Stimulated activated CD4-positive, alpha-beta T cell treated with anti-CD3 and anti-CD28 coated beads, Interleukin-4, amount 100 ng/mL, for 48 hours (primary cell): ENCODE measurements at regions not wholly inside any gene's neighbourhood (a gene's known extent, or its start where the extent isn't known, plus 50 kb on each side); places are given as distances from the start of the nearest gene placed in this dataset.

Source experiments
- DNase-seq, 2 donors: peaks; one replicate each; pipeline ENCODE4 v3.0.0-alpha.2; 2020; ENCODE audit warnings: low read depth in 2 of 2

DNA sequence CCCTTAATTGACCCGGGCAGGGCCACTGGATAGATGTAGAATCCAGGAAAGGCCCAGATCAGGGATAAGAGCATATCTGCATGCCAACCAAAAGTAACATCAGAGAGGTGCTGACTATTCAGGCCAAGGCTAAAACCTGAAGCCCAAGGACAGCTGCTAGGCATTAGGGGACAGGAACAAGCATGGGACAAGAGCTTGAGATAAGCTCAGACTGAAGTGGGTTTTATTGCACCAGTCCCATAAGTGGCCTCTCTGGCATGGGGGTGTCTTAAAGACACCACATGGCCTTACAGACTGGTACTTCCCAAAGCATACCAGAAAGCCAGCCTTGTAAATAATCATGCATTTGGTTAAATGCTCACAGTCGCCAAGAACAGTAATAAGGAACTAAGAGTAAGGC is 376.1 kb downstream of the FBXW7 start:
- DNase-seq: no peak

DNA sequence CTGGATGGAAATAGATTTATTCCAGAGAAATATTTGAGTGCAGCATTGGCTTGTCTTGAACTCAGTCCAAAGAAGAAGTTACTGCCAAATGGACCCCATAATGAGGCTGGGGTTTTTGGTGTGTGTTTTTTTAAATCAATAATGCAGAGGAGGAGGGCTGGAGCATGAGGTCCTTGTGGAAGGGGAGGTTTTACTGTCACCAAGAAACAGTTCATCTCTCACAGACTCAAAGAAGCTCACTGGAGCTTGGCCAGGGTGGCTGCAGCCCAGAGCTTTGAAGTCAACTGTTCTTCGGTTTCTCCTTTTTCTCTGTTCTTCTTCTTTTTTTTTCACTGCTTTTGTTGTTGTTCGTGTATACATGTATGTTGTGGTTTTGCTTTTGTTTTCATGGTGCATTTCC is 377.7 kb downstream of the FBXW7 start:
- no peak for DNase-seq

DNA sequence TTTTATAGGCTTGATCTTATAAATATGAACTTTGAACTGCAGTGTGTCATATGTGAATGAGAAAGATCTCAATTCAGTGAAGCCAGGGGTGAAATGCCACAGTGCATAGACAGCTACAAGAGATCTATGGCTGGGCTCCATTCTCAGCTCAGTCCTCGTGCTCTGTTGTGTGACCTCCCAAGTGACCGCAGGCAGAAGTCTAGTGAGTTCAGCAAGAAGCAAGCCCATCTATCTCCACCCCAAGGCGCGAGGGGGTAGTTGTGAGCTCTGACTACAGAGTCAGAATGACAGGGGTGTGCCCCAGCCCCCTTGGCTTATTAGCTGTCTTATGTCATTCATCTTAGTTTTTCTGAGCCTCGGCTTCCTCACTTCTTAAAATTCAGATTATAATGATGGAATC is 378.3 kb downstream of the FBXW7 start:
- DNase-seq: no peak

DNA sequence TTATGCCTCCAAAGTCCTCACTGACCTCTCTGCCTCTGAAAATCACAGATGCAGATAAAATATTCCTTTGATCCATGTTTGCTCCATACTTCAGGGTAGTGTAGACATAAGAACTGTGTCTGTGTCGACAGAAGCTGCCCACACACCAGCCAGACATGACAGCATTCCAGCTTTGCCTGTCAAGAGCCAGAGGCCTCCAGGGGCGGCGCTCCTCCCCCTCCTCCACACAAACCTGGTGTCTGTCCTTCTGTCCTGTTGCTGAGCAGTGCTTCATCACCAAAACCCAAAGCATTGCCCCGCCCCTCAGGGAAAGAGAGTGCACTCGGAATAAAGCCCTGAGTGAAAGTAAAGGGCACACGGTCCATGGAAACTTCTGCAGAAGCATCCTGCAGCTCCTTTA is 379.4 kb downstream of the FBXW7 start:
- DNase-seq: no peak

DNA sequence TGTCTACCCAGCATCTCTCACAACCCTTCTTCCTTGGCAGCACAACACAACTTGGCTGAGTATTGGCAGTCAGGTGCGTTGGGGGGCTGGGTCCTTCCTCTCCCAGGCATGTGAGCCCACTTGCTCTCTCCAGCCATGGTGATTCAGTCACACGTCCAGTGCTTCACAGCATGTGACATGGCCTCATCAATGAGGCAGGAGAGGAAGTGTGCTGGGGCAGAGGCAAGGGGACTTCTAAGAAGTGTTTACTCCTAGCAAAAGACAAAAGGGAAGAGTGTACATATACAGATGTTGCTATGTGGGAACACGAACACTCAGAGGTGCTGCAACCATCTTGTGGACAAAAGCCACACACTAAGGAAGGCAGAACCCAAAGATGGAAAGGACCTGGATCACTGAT is 380.8 kb downstream of the FBXW7 start:
- DNase-seq: no peak

DNA sequence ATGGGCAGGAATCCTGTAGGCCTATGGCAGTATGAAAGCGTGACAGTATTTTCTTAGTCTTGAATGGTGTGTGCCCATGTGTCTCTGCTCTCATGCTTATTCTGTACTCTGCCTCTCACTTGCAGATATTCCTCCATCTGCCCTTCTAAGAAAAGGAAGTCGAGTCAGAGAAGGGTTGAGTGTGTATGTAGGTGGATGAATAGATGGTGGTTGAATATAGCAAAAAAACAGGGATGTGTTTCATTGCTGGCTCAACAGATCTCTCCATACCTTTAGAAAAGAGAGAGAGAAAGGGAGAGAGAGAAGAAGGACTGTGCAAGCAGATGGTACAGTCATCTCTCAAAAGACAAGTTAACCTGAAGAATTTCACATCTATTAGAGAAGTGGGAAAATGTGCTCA is 381.5 kb downstream of the FBXW7 start:
- no peak for DNase-seq

DNA sequence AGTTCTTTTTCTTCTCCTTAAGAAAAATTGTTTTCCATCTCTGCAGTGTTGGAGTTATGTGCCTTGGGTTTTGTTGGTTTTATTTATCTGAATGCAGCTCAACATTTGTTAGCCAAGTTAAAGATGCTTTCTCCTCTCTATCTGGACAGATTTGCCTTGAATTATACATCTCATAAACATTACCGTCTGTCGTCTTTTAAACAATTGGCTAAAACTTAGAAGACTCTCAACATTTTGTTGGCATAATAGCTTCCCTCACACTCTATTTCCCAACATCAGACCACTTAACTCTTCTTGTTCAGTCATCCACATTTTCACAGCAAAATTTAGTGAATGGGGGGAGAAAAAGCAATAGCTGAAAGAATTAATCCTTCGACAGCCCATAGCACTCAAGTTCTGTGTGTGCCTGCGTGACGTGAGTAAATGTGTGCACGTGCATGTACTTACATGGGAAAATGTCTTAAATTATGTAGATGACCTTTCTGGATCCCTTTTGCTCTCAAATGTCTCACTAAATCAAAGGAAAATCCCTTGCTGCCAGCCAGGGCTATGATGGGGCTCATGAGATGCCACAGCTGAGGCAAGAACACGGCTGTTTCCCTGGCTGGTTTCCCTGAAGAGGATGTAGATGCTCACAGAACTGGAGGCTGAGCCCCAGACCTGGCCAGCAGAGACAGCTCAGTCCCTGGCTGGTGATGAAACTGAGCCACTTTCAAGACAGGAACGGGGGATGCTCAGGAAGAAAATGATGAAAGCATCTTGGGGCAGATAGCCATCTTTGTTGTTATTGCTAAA is 382.2 kb downstream of the FBXW7 start:
- no peak for DNase-seq

DNA sequence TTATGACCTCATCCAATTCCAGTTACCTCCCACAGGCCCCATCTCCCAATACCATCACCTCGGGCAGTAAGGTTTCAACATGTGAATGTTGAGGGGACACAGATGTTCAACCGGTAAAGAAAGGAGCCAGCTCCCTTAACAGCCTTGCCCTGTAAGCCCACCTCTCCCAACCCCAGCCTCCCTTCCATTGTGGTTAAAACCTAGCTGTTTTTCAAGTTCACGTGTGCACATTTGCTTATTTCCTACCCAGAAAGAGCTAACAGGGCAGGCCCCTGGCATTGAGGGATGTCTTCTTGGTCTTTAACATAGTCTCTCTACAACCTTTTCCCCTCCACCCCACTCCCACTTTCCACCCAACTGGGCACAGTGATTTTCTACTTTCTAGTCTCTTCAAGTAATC is 385.7 kb downstream of the FBXW7 start:
- DNase-seq: no peak

DNA sequence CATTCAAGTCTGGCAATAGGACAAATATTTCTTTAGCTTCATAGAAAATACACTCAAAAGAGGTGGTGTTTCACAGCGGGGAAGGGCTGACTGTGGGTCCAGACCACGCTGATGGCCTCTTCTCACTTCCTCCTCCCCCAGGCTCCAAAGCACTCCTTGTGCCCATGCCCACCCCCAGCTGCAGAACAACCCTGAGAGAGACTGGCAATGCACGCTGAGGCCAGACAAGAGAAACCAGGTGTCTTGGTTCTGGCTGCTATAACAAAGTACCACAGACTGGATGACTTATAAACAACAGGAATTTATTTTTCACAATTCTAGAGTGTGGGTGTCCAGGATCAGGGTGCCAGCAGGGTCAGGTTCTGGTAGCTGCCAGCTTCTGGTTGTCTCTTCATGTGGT is 386.1 kb downstream of the FBXW7 start:
- no peak for DNase-seq

DNA sequence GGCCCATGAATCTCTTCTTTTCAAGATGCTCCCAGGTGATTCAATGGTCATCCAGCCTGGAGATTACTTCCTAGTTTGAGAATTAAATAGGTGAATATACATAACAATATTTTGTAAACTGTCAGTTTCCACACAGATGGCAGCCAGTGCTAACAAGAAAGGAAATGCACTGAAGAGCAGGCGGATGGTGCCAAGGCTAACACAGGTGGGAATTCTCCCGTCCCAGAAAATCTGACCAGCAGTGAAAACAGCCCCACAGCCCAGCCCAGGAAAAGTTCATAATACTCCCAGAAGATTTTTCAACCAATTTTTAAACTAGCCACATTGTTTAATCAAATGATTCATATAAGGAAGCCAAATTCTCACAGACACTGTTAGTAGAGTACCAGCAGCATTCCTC is 387.2 kb upstream of the GATB start:
- DNase-seq: no peak

DNA sequence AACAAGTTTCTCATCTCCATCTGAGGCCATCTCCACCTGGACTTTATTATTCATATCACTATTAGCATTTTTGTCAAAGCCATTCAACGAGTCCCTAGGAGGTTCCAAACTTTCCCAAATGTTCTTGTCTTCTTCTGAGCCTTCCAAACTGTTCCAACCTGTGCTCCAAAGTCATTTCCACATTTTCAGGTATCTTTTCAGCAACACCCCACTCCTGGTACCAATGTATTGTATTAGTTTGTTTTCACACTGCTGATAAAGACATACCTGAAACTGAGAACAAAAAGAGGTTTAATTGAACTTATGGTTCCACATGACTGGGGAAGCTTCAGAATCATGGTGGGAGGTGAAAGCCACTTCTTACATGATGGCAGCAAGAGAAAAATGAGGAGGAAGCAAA is 385.4 kb upstream of the GATB start:
- DNase-seq: no peak

DNA sequence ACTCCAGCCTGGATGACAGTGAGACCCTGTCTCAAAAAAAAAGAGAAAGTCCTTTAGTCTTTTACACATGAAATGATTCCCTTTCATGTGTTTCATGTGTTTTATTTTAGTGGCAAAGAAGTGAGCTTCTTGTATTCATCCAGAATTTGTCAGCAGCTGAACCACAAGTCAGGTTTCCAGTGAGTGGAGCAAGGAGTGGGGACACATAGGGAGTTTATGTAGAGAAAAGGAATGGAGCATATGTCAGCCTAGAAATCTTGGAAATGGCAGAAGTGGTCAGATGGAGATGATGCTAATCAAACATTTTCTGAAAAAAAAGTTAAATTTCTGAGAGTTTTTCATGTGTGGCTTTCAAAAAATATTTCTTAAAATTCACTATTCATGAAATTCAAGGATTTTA is 383.0 kb upstream of the GATB start:
- no peak for DNase-seq

DNA sequence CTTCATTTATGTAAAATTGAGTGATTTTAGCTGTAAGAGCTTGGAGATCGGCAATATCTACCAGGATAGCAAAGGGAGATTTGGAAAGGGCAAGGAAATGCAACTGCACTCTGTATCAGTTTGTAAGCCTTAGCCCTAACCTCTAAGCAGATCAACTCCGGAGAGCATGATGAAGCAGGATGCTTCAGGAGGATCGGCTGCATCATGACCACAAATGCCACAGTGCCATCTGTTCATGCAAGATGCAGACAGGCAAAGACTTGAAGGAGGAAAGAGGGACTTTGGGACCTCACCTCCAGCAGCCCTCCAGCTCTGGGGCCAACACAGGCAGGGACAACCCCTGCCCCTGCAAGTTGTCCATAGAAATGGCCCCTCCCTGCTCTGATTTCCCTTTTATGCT is 377.6 kb upstream of the GATB start:
- no peak for DNase-seq

DNA sequence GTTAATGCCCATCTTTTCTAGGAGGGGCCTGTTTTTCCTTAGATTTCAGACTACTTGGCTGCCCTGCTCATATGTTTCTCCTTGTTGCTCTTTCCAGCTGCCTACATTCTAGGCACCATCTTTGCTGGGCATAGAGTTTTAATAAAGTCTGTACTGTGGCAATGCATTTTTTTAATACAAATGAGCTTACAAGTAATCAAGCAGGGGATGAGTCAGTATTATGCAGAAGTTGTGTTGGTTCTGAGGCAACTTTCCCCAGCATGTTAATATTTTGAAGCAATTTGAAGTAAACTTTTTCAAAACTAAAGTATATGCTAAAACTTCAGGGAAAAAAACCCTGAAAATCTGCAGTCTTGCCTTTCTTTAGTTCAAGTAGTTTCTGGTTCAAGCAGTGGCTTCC is 372.0 kb upstream of the GATB start:
- DNase-seq: no peak

DNA sequence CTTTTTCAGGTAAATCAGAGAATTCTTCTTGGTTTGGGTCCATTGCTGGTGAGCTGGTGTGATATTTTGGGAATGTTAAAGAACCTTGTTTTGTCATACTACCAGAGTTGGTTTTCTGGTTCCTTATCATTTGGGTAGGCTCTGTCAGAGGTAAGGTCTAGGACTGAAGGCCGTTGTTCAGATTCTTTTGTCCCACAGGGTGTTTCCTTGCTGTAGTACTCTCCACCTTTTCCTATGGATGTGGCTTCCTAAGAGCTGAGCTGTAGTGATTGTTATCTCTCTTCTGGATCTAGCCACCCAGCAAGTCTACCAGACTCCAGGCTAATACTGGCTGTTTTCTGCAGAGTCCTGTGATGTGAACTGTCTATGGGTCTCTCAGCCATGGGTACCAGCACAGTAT is 367.5 kb upstream of the GATB start:
- no peak for DNase-seq

DNA sequence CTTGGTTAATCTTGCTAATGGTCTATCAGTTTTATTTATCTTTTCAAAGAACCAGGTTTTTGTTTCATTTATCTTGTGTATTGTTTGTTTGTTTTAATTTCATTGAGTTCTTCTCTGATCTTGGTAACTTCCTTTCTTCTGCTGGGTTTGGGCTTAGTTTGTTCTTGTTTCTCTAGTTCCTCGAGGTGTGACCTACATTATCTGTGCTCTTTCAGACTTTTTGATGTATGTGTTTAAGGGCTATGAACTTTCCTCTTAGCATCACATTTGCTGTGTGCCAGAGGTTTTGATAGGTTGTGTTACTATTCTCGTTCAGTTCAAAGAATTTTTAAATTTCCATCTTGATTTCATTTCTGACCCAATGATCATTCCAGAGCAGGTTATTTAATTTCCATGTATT is 365.4 kb upstream of the GATB start:
- DNase-seq: no peak

DNA sequence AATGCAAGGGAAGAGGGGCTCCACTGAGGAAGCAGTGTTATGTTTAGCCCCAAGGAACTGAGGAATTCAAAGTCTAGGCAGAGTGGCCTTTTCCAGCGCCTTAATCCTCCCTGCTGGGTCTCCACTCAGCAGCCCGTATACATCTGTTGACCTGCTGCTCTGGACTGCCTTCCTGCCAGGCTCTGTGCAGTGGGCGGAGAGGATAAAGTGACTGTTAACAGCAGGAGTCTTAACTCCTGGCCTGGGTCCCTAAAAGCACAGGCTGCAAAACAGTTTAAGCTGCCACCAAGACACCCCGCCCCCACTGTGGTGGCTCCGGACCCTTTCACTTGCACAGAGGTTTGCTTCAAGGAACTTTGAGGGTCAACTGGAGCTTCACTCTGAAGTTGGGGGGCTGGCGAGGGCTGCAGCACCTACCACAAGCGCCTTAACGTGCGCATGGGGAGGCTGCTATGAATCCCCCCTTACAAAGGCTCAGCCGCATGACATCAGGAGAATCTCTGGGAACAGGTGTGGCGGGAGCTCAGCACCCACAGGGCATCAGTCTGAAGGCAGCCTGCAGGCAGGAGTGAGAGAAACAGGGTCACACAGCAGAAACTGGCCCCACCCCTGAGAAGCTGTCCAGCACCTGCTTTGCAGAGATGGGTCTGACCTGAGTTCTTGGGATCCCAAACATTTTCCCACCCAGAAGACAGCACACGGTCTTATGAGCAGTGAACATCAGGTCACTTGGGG is 358.2 kb upstream of the GATB start:
- DNase-seq: no peak

DNA sequence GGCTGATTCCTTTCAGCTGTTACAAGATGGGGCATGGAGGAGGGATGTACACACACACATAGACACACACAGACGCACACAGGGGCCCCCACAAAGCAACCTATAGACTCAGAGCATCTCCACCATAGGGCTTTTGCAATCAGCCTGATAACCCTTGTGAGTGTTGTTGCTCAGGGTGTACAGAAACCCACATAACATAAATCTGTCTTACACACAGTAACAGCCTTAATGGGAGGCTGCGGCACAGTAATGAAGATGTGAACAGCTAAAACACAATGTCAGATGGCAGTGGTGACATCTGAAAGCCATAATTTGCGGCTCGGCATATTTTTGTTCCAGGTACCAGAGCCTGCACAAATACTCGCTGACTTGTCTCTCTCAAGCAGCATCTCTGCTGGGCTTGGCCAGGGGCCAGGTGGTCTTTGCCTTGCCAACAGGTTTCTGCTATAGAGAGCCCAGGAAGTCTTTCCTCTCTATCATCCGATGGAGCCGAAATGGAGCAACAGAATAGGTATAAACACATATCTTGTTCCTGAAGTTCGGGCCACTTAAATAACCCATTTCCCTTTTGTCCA is 357.2 kb upstream of the GATB start:
- no peak for DNase-seq

DNA sequence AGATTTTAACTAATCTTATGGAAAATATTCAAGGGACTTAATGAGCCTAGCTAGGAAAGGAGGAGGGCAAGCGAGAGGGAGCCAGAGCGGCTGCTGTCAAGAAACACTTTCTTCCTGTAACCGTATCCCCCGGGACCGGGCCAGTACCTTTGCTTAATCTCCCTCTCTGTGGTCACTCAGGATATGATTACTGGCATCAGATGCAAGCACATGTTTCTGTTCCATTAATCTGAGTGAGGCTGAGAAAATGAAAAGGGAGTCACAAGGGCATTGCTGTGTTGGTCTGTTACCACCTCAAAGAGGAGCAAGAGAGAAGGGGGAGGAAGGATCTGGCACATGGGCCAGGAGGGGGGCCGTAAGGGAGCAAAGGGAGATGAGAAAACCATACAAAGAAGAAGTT is 356.7 kb upstream of the GATB start:
- DNase-seq: no peak

DNA sequence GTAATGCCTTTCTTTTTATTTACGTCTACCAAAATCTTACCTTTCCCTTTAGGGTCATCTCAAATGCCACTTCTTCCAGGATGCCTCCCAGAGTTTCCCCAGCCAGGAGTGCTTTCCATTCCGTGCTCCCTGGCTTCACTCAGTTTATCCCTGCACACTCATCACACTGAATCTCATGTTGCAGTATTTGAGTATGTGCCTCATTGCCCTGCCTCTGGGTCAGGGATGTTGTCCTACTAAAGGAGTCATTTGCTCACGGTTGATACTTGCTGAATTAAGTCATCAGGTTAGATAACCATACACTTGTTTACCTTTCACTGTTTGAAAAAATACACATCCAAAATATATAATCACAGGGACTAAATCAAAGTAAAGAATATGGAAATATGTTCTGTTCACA is 356.2 kb upstream of the GATB start:
- no peak for DNase-seq

DNA sequence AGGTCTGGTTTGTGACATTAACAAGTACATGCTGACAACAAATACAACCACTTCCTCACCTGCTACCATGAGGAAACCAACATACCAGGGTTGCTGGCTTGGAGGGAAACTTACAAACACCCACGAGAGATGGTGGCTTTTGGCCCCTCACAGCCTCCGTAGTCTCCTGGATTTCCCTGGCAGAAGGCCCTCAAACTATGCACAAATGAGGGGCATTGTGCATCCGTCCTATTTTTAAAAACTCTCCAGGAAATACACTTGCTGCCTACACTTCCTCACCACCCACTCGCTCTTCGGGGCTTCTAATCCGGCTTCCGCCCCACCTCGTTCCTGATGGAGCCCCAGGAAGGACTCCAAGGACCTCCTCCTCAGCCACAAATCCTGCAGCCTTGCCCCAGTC is 355.0 kb upstream of the GATB start:
- no peak for DNase-seq

DNA sequence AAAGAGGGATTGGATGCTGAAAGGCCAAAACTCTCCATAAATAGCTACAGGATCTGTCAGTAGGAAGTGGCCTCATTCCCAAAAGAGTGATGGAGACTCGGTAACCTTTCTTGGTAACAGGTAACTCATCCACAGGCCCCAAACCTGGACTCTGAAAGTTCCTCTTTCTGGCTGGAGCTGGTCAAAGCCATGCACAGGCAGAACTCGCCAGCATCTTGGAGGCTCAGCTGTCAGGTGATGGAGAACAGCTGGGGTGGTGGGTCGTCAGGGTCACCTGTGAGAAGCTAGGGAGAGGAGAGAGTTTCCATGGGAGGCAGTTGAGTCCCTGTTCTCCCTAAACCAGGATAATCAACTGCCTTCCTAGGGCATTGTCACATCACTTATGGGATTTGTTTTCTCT is 354.3 kb upstream of the GATB start:
- no peak for DNase-seq

DNA sequence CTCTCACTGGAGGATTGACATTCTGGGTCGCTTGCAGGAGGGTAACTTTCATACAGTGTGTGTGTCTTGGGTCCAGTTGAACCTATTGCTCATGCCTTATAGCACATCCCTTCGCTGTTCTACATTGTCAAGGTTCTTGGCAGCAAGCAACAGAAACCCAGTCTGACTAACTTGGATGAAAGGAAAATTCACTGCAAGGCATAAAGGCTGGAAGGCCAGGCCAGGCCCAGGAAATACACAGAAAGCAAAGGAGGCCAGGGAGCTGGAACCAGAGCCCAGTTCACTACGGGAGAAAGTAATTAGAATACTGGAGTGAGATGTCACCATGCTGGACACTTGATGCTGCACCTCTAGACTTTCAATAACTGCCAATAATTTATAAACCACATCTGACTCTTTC is 353.8 kb upstream of the GATB start:
- DNase-seq: no peak
